OCI-LY1 (cell line): ENCODE measurements at regions not wholly inside any gene's neighbourhood (a gene's known extent, or its start where the extent isn't known, plus 50 kb on each side); places are given as distances from the start of the nearest gene placed in this dataset.

ENCODE experiments used
- H2AFZ ChIP-seq: fragments of 200-600 bp; sonication (generic), shearing (Covaris generic); 2 replicates; pipeline ENCODE4 v1.6.0; 2014; ENCODE audit warnings: antibody characterized with exemption, mild to moderate bottlenecking, low read length
- H3F3A ChIP-seq: fragments of 200-600 bp; sonication (generic), shearing (Covaris generic); 2 replicates; pipeline ENCODE4 v1.6.0; 2014; ENCODE audit warnings: mild to moderate bottlenecking, antibody characterized with exemption, low read length, moderate library complexity; ENCODE audit not compliant: insufficient read depth
- H3K27ac ChIP-seq: fragments of 200-600 bp; sonication (generic); 2 replicates; pipeline ENCODE4 v1.5.1; 2014; ENCODE audit warnings: low read length, mixed run types, mild to moderate bottlenecking, low read depth; ENCODE audit not compliant: poor library complexity, severe bottlenecking
- H3K27me3 ChIP-seq: fragments of 200-600 bp; sonication (generic); 2 replicates; pipeline ENCODE4 v1.6.0; 2014; ENCODE audit warnings: antibody characterized with exemption, mild to moderate bottlenecking, low read length, moderate library complexity; ENCODE audit not compliant: insufficient read depth
- H3K36me3 ChIP-seq: fragments of 200-600 bp; sonication (generic); 2 replicates; pipeline ENCODE4 v1.6.1; 2014; ENCODE audit warnings: mild to moderate bottlenecking, antibody characterized with exemption, low read length, moderate library complexity, mixed read lengths; ENCODE audit not compliant: insufficient read depth
- H3K4me1 ChIP-seq: fragments of 200-600 bp; sonication (generic); 2 replicates; pipeline ENCODE4 v1.5.1; 2014; ENCODE audit warnings: mild to moderate bottlenecking, low read length, moderate library complexity; ENCODE audit not compliant: insufficient read depth, severe bottlenecking
- H3K4me2 ChIP-seq: fragments of 200-600 bp; sonication (generic), shearing (Covaris generic); 2 replicates; pipeline ENCODE4 v1.6.1; 2014; ENCODE audit warnings: low read length
- H3K4me3 ChIP-seq: fragments of 200-600 bp; sonication (generic); 2 replicates; pipeline ENCODE4 v1.5.1; 2014; ENCODE audit warnings: low read length, low read depth, mild to moderate bottlenecking, mixed read lengths; ENCODE audit not compliant: poor library complexity, severe bottlenecking
- H3K79me2 ChIP-seq: fragments of 200-600 bp; shearing (Covaris generic); 2 replicates; pipeline ENCODE4 v1.6.1; 2016; ENCODE audit warnings: mixed run types, low read length, mixed read lengths; ENCODE audit not compliant: insufficient read depth
- H3K9ac ChIP-seq: fragments of 200-600 bp; sonication (generic), shearing (Covaris generic); 2 replicates; pipeline ENCODE4 v1.6.1; 2014; ENCODE audit warnings: mild to moderate bottlenecking, low read length, mixed read lengths
- H3K9me2 ChIP-seq: fragments of 200-600 bp; sonication (generic), shearing (Covaris generic); 2 replicates; pipeline ENCODE4 v1.6.1; 2014; ENCODE audit warnings: low read depth, mild to moderate bottlenecking, low read length, mixed read lengths
- H3K9me3 ChIP-seq: fragments of 200-600 bp; shearing (Covaris generic); 2 replicates; pipeline ENCODE4 v1.6.1; 2014; ENCODE audit warnings: low read length, mixed read lengths
- H4K20me1 ChIP-seq: fragments of 200-600 bp; sonication (generic), shearing (Covaris generic); 2 replicates; pipeline ENCODE4 v1.6.0; 2016; ENCODE audit warnings: mild to moderate bottlenecking, low read length; ENCODE audit not compliant: insufficient read depth
- EZH2 ChIP-seq: fragments of 200-600 bp; sonication (generic), shearing (Covaris generic); IDR thresholded peaks from 2 replicates; pipeline ENCODE4 v1.8.0; 2017; ENCODE audit warnings: borderline replicate concordance, mixed run types, mild to moderate bottlenecking, antibody characterized with exemption, low read length, moderate library complexity, mixed read lengths
- TF ChIP-seq, protein P1 (sequence below): fragments of 200-600 bp; sonication (generic), shearing (Covaris generic); IDR thresholded peaks from 2 replicates; pipeline ENCODE4 v1.5.1; 2017; ENCODE audit warnings: mild to moderate bottlenecking, antibody characterized with exemption, low read length, moderate library complexity, mixed read lengths

DNA sequence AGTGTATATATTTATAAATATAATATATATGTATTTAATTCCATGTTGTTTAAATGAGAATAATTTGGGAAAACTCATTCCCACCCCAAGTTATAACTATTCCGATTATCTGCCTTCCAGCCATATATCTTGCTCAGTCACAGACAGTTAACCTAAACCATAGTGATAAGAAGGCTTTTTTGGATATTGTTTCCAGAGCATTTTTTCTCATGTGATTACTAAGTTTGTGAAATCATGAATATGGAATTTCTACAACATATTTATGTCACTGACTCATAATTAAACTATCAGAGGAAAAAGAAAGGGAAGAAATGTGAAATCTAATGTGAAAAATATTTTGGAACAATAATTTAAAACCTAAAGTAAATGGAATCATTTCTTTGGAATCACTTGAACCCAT lies 1163.5 kb upstream of the PABPC4L start:
- H3K9me3 ChIP-seq, result no peaks in the 10 kb centered on the region
- TF ChIP-seq EZH2, result no peak
- TF ChIP-seq, protein P1, sequence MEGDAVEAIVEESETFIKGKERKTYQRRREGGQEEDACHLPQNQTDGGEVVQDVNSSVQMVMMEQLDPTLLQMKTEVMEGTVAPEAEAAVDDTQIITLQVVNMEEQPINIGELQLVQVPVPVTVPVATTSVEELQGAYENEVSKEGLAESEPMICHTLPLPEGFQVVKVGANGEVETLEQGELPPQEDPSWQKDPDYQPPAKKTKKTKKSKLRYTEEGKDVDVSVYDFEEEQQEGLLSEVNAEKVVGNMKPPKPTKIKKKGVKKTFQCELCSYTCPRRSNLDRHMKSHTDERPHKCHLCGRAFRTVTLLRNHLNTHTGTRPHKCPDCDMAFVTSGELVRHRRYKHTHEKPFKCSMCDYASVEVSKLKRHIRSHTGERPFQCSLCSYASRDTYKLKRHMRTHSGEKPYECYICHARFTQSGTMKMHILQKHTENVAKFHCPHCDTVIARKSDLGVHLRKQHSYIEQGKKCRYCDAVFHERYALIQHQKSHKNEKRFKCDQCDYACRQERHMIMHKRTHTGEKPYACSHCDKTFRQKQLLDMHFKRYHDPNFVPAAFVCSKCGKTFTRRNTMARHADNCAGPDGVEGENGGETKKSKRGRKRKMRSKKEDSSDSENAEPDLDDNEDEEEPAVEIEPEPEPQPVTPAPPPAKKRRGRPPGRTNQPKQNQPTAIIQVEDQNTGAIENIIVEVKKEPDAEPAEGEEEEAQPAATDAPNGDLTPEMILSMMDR, result no peak
- H3F3A ChIP-seq, result no peaks in the 10 kb centered on the region
- H3K4me3 ChIP-seq, result no peak overlapping the region
- H3K27me3 ChIP-seq, result no peaks in the 10 kb centered on the region
- no peaks in the 10 kb centered on the region for H4K20me1 ChIP-seq
- H3K36me3 ChIP-seq, result no peaks in the 10 kb centered on the region
- H3K4me2 ChIP-seq, result no peak overlapping the region
- no peak overlapping the region for H3K9ac ChIP-seq
- no peaks in the 10 kb centered on the region for H3K79me2 ChIP-seq
- no peaks in the 10 kb centered on the region for H3K9me2 ChIP-seq
- no peak overlapping the region for H3K27ac ChIP-seq
- H3K4me1 ChIP-seq, result no peaks in the 10 kb centered on the region
- no peak overlapping the region for H2AFZ ChIP-seq

DNA sequence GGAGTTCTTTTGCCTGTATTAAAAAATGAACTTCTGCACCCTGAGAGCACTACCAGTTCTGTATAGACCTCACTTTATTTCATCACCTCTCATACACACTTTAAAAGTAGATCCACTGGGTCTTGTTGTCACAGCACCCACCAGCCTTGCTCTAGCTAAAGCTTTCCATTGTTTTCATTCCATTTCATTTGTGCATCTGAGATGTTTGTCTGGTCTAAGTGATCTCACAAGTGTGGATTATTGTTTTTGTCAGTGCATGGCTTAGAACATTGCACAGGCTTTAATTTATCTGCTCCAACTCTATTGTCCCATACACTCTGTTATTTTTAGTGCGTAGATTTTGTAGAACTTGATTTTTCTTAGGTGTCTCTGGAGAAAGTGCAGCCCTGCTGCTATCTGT lies 1157.5 kb upstream of the PABPC4L start:
- Histone ChIP-seq H3K9me2 (no peaks in the 10 kb centered on the region), H3K27ac (no peak overlapping the region), H3K9me3 (no peaks in the 10 kb centered on the region), H3K27me3 (no peaks in the 10 kb centered on the region), H3K4me3 (no peak overlapping the region), H3F3A (no peaks in the 10 kb centered on the region), H3K79me2 (no peaks in the 10 kb centered on the region), H3K9ac (no peak overlapping the region), H4K20me1 (no peaks in the 10 kb centered on the region), H2AFZ (no peak overlapping the region), H3K36me3 (no peaks in the 10 kb centered on the region), H3K4me2 (no peak overlapping the region), H3K4me1 (no peaks in the 10 kb centered on the region)
- TF ChIP-seq, protein P1, result no peak
- TF ChIP-seq EZH2, result no peak

DNA sequence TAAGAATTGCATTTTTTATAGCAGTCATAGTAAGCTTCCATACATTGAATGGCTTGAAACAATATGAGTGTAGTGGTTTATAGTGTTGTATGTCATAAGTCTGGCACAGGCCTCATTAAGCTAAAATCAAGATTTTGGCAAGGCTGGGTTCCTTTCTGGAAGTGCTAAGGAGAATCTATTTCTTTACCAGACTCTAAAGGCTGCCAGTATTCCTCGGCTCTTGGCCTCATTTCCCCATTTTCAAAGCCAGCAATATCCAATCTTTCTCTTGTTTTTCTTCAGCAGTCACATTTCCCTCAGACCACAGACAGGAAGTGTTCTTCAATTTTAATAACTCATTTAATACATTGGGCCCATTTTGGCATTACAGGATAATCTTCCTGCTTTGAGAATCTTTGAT lies 1155.5 kb upstream of the PABPC4L start:
- Histone ChIP-seq H3K9me2 (no peaks in the 10 kb centered on the region), H3K36me3 (no peaks in the 10 kb centered on the region), H4K20me1 (no peaks in the 10 kb centered on the region), H3K4me2 (no peak overlapping the region), H3K9me3 (no peaks in the 10 kb centered on the region), H3K4me3 (no peak overlapping the region), H3K79me2 (no peaks in the 10 kb centered on the region), H3F3A (no peaks in the 10 kb centered on the region), H3K27me3 (no peaks in the 10 kb centered on the region), H3K9ac (no peak overlapping the region), H3K4me1 (no peaks in the 10 kb centered on the region), H2AFZ (no peak overlapping the region), H3K27ac (no peak overlapping the region)
- no peak for TF ChIP-seq EZH2
- TF ChIP-seq, protein P1, result no peak
